Upper lobe of left lung (tissue), 4 donors: ENCODE measurements at regions not wholly inside any gene's neighbourhood (a gene's known extent, or its start where the extent isn't known, plus 50 kb on each side); places are given as distances from the start of the nearest gene placed in this dataset.

Experiments
- EP300 ChIP-seq, 4 donors: sonication (generic); formaldehyde crosslinking; IDR thresholded peaks; one replicate each; pipeline ENCODE4 v1.5.1; 2017; ENCODE audit warnings: antibody characterized with exemption in 4 of 4, control low read depth in 2 of 4
- POLR2A ChIP-seq, 4 donors: fragments of 450-650 bp; IDR thresholded peaks; one replicate each; pipeline ENCODE4 v1.5.1; 2016 to 2017; ENCODE audit warnings: antibody characterized with exemption in 4 of 4, mild to moderate bottlenecking in 2 of 4
- POLR2AphosphoS5 ChIP-seq, 2 donors: sonication (generic); formaldehyde crosslinking; IDR thresholded peaks; one replicate each; pipeline ENCODE4 v1.5.1; 2017; ENCODE audit warnings: antibody characterized with exemption in 2 of 2
- TF ChIP-seq, protein P1 (sequence below), 6 experiments: fragments of 450-650 bp in 4 of 6; fragments of 200-600 bp in 2 of 6; sonication (generic) in 2 of 6; IDR thresholded peaks; one replicate each; pipeline ENCODE4 v1.5.1; 2016 to 2019; ENCODE audit warnings: antibody characterized with exemption in 6 of 6

DNA sequence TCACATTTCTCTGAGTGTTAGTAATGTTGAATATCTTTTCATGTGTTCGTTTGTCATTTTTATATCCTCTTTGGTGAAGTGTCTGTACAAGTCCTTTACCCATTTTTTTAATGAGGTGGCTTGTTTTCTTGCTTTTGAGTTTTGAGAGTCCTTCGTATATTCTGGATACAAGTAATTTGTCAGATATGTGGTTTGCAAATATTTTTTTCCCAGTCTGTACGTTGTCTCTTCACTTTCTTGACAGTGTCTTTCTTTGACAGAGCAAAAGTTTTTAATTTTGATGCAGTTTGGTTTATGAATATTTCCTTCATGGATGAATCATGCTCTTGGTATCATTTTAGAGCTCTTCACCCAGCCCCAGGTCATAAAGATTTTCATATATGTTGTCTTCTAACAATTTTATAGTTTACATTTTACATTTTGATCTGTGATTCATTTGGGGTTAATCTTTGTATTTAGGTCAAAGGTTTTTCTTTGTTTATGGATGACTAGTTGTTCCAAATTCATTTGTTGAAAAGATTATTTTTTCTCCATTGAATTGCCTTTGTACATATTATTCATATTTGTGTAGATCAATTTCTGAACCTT lies 152.5 kb downstream of the MRPL14 start:
- TF ChIP-seq, protein P1, sequence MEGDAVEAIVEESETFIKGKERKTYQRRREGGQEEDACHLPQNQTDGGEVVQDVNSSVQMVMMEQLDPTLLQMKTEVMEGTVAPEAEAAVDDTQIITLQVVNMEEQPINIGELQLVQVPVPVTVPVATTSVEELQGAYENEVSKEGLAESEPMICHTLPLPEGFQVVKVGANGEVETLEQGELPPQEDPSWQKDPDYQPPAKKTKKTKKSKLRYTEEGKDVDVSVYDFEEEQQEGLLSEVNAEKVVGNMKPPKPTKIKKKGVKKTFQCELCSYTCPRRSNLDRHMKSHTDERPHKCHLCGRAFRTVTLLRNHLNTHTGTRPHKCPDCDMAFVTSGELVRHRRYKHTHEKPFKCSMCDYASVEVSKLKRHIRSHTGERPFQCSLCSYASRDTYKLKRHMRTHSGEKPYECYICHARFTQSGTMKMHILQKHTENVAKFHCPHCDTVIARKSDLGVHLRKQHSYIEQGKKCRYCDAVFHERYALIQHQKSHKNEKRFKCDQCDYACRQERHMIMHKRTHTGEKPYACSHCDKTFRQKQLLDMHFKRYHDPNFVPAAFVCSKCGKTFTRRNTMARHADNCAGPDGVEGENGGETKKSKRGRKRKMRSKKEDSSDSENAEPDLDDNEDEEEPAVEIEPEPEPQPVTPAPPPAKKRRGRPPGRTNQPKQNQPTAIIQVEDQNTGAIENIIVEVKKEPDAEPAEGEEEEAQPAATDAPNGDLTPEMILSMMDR (IDR thresholded peaks at IDR 0.05), result no peak
- TF ChIP-seq POLR2AphosphoS5 (IDR thresholded peaks at IDR 0.05), result no peak
- no peak for TF ChIP-seq POLR2A (IDR thresholded peaks at IDR 0.05)
- no peak for TF ChIP-seq EP300 (IDR thresholded peaks at IDR 0.05)
